PC-9 (cell line): ENCODE measurements at regions not wholly inside any gene's neighbourhood (a gene's known extent, or its start where the extent isn't known, plus 50 kb on each side); places are given as distances from the start of the nearest gene placed in this dataset.

ENCODE experiments used
- BruUV-seq: library from RNA; stranded (reverse); fragments of 400-500 nt; replicated peaks from 2 replicates; lab custom pipeline; 2021; lab: Mats Ljungman, UMichigan
- CTCF ChIA-PET: fragments of 300-600 bp; sonication (Branson Sonifier 250); formaldehyde crosslinking; loops from one replicate; lab custom pipeline; 2022; ENCODE audit warnings: antibody characterized with exemption; lab: Charles Lee
- POLR2A ChIA-PET: fragments of 300-600 bp; sonication (Branson Sonifier 250); formaldehyde crosslinking; loops from one replicate; lab custom pipeline; 2022; ENCODE audit warnings: antibody characterized with exemption; ENCODE audit not compliant: unreplicated experiment; lab: Charles Lee
- DNase-seq, 2 experiments: peaks; one replicate each; pipeline versions ENCODE4 v3.0.0 to v3.0.0-alpha.2; 2015 to 2022; ENCODE audit warnings: mixed read lengths in 1 of 2
- H2AFZ ChIP-seq: fragments of 200-600 bp; sonication (generic); 2 replicates; pipeline ENCODE4 v1.8.1; 2017; ENCODE audit warnings: antibody characterized with exemption
- H3F3A ChIP-seq: fragments of 200-600 bp; sonication (generic); 2 replicates; pipeline ENCODE4 v1.8.1; 2017; ENCODE audit warnings: antibody characterized with exemption, mild to moderate bottlenecking, low read depth; ENCODE audit not compliant: insufficient read depth
- H3K27ac ChIP-seq: fragments of 200-600 bp; sonication (generic); 2 replicates; pipeline ENCODE4 v1.6.1; 2016; ENCODE audit warnings: mixed run types
- H3K27me3 ChIP-seq: fragments of 200-600 bp; sonication (generic); 2 replicates; pipeline ENCODE4 v1.6.1; 2016; ENCODE audit warnings: low read depth, mixed run types; ENCODE audit not compliant: insufficient read depth
- H3K36me3 ChIP-seq: fragments of 200-600 bp; sonication (generic); 2 replicates; pipeline ENCODE4 v1.6.1; 2016; ENCODE audit warnings: low read depth, mixed run types
- H3K4me1 ChIP-seq: fragments of 200-600 bp; sonication (generic); replicated peaks from 2 replicates; pipeline ENCODE4 v1.6.1; 2016; ENCODE audit warnings: mixed run types; ENCODE audit not compliant: insufficient read depth
- H3K4me2 ChIP-seq: fragments of 200-600 bp; sonication (generic); 2 replicates; pipeline ENCODE4 v1.6.1; 2017; ENCODE audit warnings: mixed run types
- H3K4me3 ChIP-seq: fragments of 200-600 bp; sonication (generic); 2 replicates; pipeline ENCODE4 v1.6.1; 2016; ENCODE audit warnings: mixed run types
- H3K79me2 ChIP-seq: fragments of 200-600 bp; sonication (generic); 2 replicates; pipeline ENCODE4 v1.6.1; 2017; ENCODE audit warnings: low read depth, mixed run types
- H3K9me2 ChIP-seq: fragments of 200-600 bp; sonication (generic); 2 replicates; pipeline ENCODE4 v1.8.1; 2017; ENCODE audit warnings: mild to moderate bottlenecking; ENCODE audit not compliant: insufficient read depth
- H3K9me3 ChIP-seq: fragments of 200-600 bp; sonication (generic); 2 replicates; pipeline ENCODE4 v1.8.1; 2016; ENCODE audit warnings: low read depth; ENCODE audit not compliant: insufficient read depth
- H4K20me1 ChIP-seq: fragments of 200-600 bp; sonication (generic); 2 replicates; pipeline ENCODE4 v1.8.1; 2017; ENCODE audit not compliant: insufficient read depth
- CTCF ChIP-seq: fragments of 200-600 bp; sonication (generic); conservative IDR thresholded peaks from 2 replicates; pipeline ENCODE4 v1.6.1; 2017; ENCODE audit warnings: mixed run types, antibody characterized with exemption, mild to moderate bottlenecking, moderate library complexity
- EZH2 ChIP-seq: fragments of 200-600 bp; sonication (generic); IDR thresholded peaks from 2 replicates; pipeline ENCODE4 v1.8.0; 2017; ENCODE audit warnings: antibody characterized with exemption, low read depth
- intact Hi-C: fragments of 100-400 bp; cut with micrococcal nuclease; formaldehyde crosslinking; loops from one replicate; pipeline ENCODE4 v1.10.0; 2022; ENCODE audit not compliant: unreplicated experiment

GRCh38 chr2:105519516-105519915 is 120.7 kb upstream of the FHL2 start:
- POLR2A ChIA-PET = interaction anchor here (0.7 kb wide), 2 partner anchors 12 to 133 kb away, joined by 4 to 6 read pairs; no protein-coding TSS in a partner anchor
- H3K9me3 ChIP-seq = no peaks in the 10 kb centered on the region
- no peak overlapping the region for H3K4me2 ChIP-seq
- no peaks in the 10 kb centered on the region for H3F3A ChIP-seq
- no peak overlapping the region for H3K27ac ChIP-seq
- CTCF ChIA-PET = interaction anchor here (1.1 kb wide), 1 partner anchor 175 kb away, joined by 4 read pairs; no protein-coding TSS in a partner anchor
- H3K4me3 ChIP-seq = no peak overlapping the region
- H3K36me3 ChIP-seq = no peaks in the 10 kb centered on the region
- DNase-seq = no peak
- no peaks in the 10 kb centered on the region for H3K9me2 ChIP-seq
- no peaks in the 10 kb centered on the region for H3K79me2 ChIP-seq
- intact Hi-C loops = loop anchor here (2.0 kb wide), 1 partner anchor 115 kb away; no protein-coding TSS in a partner anchor
- H3K27me3 ChIP-seq = no peaks in the 10 kb centered on the region
- TF ChIP-seq EZH2 = no peak
- no peak for TF ChIP-seq CTCF
- no TSS peak for BruUV-seq
- H2AFZ ChIP-seq = no peak overlapping the region
- H3K4me1 ChIP-seq = peaks cover 6% of the 10 kb centered on the region
- no peaks in the 10 kb centered on the region for H4K20me1 ChIP-seq

GRCh38 chr2:105518897-105519296 is 120.0 kb upstream of the FHL2 start:
- H3K4me3 ChIP-seq = no peak overlapping the region
- H2AFZ ChIP-seq = no peak overlapping the region
- no peak overlapping the region for H3K4me2 ChIP-seq
- no peak for TF ChIP-seq EZH2
- no peak for TF ChIP-seq CTCF
- H3K9me3 ChIP-seq = no peaks in the 10 kb centered on the region
- no TSS peak for BruUV-seq
- no peak for DNase-seq
- H3K27ac ChIP-seq = no peak overlapping the region
- no peaks in the 10 kb centered on the region for H4K20me1 ChIP-seq
- H3F3A ChIP-seq = no peaks in the 10 kb centered on the region
- H3K79me2 ChIP-seq = no peaks in the 10 kb centered on the region
- no peaks in the 10 kb centered on the region for H3K36me3 ChIP-seq
- H3K4me1 ChIP-seq = peaks cover 6% of the 10 kb centered on the region
- POLR2A ChIA-PET = interaction anchor here (0.6 kb wide), 2 partner anchors 24 to 127 kb away, joined by 4 to 9 read pairs; no protein-coding TSS in a partner anchor
- intact Hi-C loops = loop anchor here (2.0 kb wide), 1 partner anchor 114 kb away; no protein-coding TSS in a partner anchor
- no peaks in the 10 kb centered on the region for H3K27me3 ChIP-seq
- H3K9me2 ChIP-seq = no peaks in the 10 kb centered on the region
- CTCF ChIA-PET = interaction anchor here (1.1 kb wide), 1 partner anchor 174 kb away, joined by 4 read pairs; no protein-coding TSS in a partner anchor

GRCh38 chr2:105517814-105518705 is 119.2 kb upstream of the FHL2 start:
- no peak overlapping the region for H2AFZ ChIP-seq
- no peaks in the 10 kb centered on the region for H3K36me3 ChIP-seq
- H3F3A ChIP-seq = no peaks in the 10 kb centered on the region
- no peaks in the 10 kb centered on the region for H3K27me3 ChIP-seq
- peak in 1 of 2 experiments; percentile 40 for DNase-seq
- H3K4me2 ChIP-seq = no peak overlapping the region
- H3K9me3 ChIP-seq = no peaks in the 10 kb centered on the region
- no peaks in the 10 kb centered on the region for H4K20me1 ChIP-seq
- peaks cover 6% of the 10 kb centered on the region for H3K4me1 ChIP-seq
- H3K79me2 ChIP-seq = no peaks in the 10 kb centered on the region
- intact Hi-C loops = loop anchor here (2.0 kb wide), 1 partner anchor 113 kb away; no protein-coding TSS in a partner anchor
- CTCF ChIA-PET = no interaction called here
- POLR2A ChIA-PET = interaction anchor here (0.6 kb wide), 4 partner anchors 23 to 227 kb away, joined by 4 to 12 read pairs (median 6); no protein-coding TSS in a partner anchor
- H3K27ac ChIP-seq = no peak overlapping the region
- H3K4me3 ChIP-seq = no peak overlapping the region
- no peaks in the 10 kb centered on the region for H3K9me2 ChIP-seq
- no peak for TF ChIP-seq EZH2
- BruUV-seq = no TSS peak
